ENCODE measurements at regions not wholly inside any gene's neighbourhood (a gene's known extent, or its start where the extent isn't known, plus 50 kb on each side); places are given as distances from the start of the nearest gene placed in this dataset.

- Histone ChIP-seq H3K36me3 (ENCODE audit: insufficient read depth, low read length) (no peaks in the 10 kb centered on the region), H3K4me1 (ENCODE audit: insufficient read depth, low read length, severe bottlenecking) (no peaks in the 10 kb centered on the region), H2AFZ (ENCODE audit: low read length) (no peak overlapping the region), H3K9ac (ENCODE audit: low read length) (no peak overlapping the region), H3K4me3 (ENCODE audit: low read depth, low read length, poor library complexity, severe bottlenecking) (no peak overlapping the region), H3K9me3 (ENCODE audit: low read length) (no peaks in the 10 kb centered on the region), H3K4me2 (ENCODE audit: low read length) (no peak overlapping the region), H4K20me1 (ENCODE audit: insufficient read depth, low read length) (no peaks in the 10 kb centered on the region), H3F3A (ENCODE audit: insufficient read depth, low read length) (no peaks in the 10 kb centered on the region), H3K9me2 (ENCODE audit: low read depth, low read length) (no peaks in the 10 kb centered on the region; the same call in 1 of the 2 replicates), H3K27ac (ENCODE audit: low read depth, low read length, poor library complexity, severe bottlenecking) (no peak overlapping the region), H3K79me2 (ENCODE audit: insufficient read depth, low read length) (no peaks in the 10 kb centered on the region), H3K27me3 (ENCODE audit: insufficient read depth, low read length) (no peaks in the 10 kb centered on the region)
- no peak for TF ChIP-seq CTCF (IDR thresholded peaks at IDR 0.05; ENCODE audit: low read length)
- no peak for TF ChIP-seq EZH2 (IDR thresholded peaks at IDR 0.05; ENCODE audit: borderline replicate concordance, low read length)
Observed at GRCh38 chr1:83131692-83131955, 867.3 kb downstream of the TTLL7 start.

- Histone ChIP-seq H3K36me3 (ENCODE audit: insufficient read depth, low read length) (no peaks in the 10 kb centered on the region), H3F3A (ENCODE audit: insufficient read depth, low read length) (no peaks in the 10 kb centered on the region), H3K9me2 (ENCODE audit: low read depth, low read length) (no peaks in the 10 kb centered on the region; the same call in 1 of the 2 replicates), H3K9me3 (ENCODE audit: low read length) (no peaks in the 10 kb centered on the region), H3K4me2 (ENCODE audit: low read length) (no peak overlapping the region), H3K27me3 (ENCODE audit: insufficient read depth, low read length) (no peaks in the 10 kb centered on the region), H2AFZ (ENCODE audit: low read length) (no peak overlapping the region), H3K27ac (ENCODE audit: low read depth, low read length, poor library complexity, severe bottlenecking) (no peak overlapping the region), H3K4me3 (ENCODE audit: low read depth, low read length, poor library complexity, severe bottlenecking) (no peak overlapping the region), H3K4me1 (ENCODE audit: insufficient read depth, low read length, severe bottlenecking) (no peaks in the 10 kb centered on the region), H3K79me2 (ENCODE audit: insufficient read depth, low read length) (no peaks in the 10 kb centered on the region), H4K20me1 (ENCODE audit: insufficient read depth, low read length) (no peaks in the 10 kb centered on the region), H3K9ac (ENCODE audit: low read length) (no peak overlapping the region)
- TF ChIP-seq EZH2 (IDR thresholded peaks at IDR 0.05; ENCODE audit: borderline replicate concordance, low read length), result no peak
- no peak for TF ChIP-seq CTCF (IDR thresholded peaks at IDR 0.05; ENCODE audit: low read length)
Observed at GRCh38 chr1:83130886-83131691, 867.8 kb downstream of the TTLL7 start.

GRCh38 chr1:83129107-83129506 is 869.8 kb downstream of the TTLL7 start:
- Histone ChIP-seq H4K20me1 (ENCODE audit: insufficient read depth, low read length) (no peaks in the 10 kb centered on the region), H3K4me1 (ENCODE audit: insufficient read depth, low read length, severe bottlenecking) (no peaks in the 10 kb centered on the region), H3K79me2 (ENCODE audit: insufficient read depth, low read length) (no peaks in the 10 kb centered on the region), H3F3A (ENCODE audit: insufficient read depth, low read length) (no peaks in the 10 kb centered on the region), H2AFZ (ENCODE audit: low read length) (no peak overlapping the region), H3K9me3 (ENCODE audit: low read length) (no peaks in the 10 kb centered on the region), H3K27ac (ENCODE audit: low read depth, low read length, poor library complexity, severe bottlenecking) (no peak overlapping the region), H3K9ac (ENCODE audit: low read length) (no peak overlapping the region), H3K36me3 (ENCODE audit: insufficient read depth, low read length) (no peaks in the 10 kb centered on the region), H3K27me3 (ENCODE audit: insufficient read depth, low read length) (no peaks in the 10 kb centered on the region), H3K9me2 (ENCODE audit: low read depth, low read length) (no peaks in the 10 kb centered on the region; the same call in 1 of the 2 replicates), H3K4me2 (ENCODE audit: low read length) (no peak overlapping the region), H3K4me3 (ENCODE audit: low read depth, low read length, poor library complexity, severe bottlenecking) (no peak overlapping the region)
- TF ChIP-seq CTCF (IDR thresholded peaks at IDR 0.05; ENCODE audit: low read length) (no peak), EZH2 (IDR thresholded peaks at IDR 0.05; ENCODE audit: borderline replicate concordance, low read length) (no peak)
